WTC11 (cell line): ENCODE measurements at regions not wholly inside any gene's neighbourhood (a gene's known extent, or its start where the extent isn't known, plus 50 kb on each side); places are given as distances from the start of the nearest gene placed in this dataset.

Experiments
- ESRRA ChIP-seq: sonication (generic); formaldehyde crosslinking; IDR thresholded peaks from 2 replicates; pipeline ENCODE4 v1.8.1; 2022; ENCODE audit warnings: mild to moderate bottlenecking, missing genetic modification reagents, borderline replicate concordance
- ZNF263 ChIP-seq: sonication (generic); formaldehyde crosslinking; IDR thresholded peaks from 2 replicates; pipeline ENCODE4 v1.8.1; 2022; ENCODE audit warnings: low read depth, mild to moderate bottlenecking, moderate library complexity, missing genetic modification reagents
- TF ChIP-seq, protein P1 (sequence below): sonication (generic); formaldehyde crosslinking; conservative IDR thresholded peaks from 2 replicates; pipeline ENCODE4 v1.8.1; 2022; ENCODE audit warnings: mild to moderate bottlenecking, missing genetic modification reagents
- TF ChIP-seq, protein P2 (sequence below): fragments of 200-600 bp; IDR thresholded peaks from 2 replicates; pipeline ENCODE4 v1.8.0; 2022; ENCODE audit warnings: antibody characterized with exemption
- TF ChIP-seq, protein P3 (sequence below): fragments of 250-450 bp; sonication (Bioruptor Pico); IDR thresholded peaks from 2 replicates; pipeline ENCODE4 v1.9.0; 2021; ENCODE audit warnings: mild to moderate bottlenecking, borderline replicate concordance

DNA sequence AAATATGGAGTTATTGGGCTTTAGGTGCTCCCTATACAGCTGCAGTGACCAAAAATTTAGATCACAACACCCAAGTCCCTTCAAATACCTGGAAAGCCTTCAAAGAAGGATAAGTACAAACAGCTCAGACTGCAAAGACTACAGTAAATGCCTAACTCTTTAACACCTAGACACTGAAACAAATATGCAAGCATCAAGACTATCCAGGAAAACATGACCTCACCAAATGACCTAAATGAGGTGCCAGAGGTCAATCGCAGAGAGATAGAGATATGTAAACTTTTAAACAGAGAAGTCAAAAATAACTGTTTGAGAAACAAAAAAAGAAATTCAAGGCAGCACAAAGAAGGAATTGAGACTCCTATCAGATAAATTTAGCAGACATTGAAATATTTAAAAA is 753.8 kb upstream of the B3GALT2 start:
- TF ChIP-seq ZNF263 (CRISPR knock-in tag) (no peak), ESRRA (CRISPR knock-in tag) (no peak)
- TF ChIP-seq, protein P1, sequence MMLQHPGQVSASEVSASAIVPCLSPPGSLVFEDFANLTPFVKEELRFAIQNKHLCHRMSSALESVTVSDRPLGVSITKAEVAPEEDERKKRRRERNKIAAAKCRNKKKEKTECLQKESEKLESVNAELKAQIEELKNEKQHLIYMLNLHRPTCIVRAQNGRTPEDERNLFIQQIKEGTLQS (CRISPR knock-in tag), result no peak
- TF ChIP-seq, protein P2, sequence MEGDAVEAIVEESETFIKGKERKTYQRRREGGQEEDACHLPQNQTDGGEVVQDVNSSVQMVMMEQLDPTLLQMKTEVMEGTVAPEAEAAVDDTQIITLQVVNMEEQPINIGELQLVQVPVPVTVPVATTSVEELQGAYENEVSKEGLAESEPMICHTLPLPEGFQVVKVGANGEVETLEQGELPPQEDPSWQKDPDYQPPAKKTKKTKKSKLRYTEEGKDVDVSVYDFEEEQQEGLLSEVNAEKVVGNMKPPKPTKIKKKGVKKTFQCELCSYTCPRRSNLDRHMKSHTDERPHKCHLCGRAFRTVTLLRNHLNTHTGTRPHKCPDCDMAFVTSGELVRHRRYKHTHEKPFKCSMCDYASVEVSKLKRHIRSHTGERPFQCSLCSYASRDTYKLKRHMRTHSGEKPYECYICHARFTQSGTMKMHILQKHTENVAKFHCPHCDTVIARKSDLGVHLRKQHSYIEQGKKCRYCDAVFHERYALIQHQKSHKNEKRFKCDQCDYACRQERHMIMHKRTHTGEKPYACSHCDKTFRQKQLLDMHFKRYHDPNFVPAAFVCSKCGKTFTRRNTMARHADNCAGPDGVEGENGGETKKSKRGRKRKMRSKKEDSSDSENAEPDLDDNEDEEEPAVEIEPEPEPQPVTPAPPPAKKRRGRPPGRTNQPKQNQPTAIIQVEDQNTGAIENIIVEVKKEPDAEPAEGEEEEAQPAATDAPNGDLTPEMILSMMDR, result no peak
- TF ChIP-seq, protein P3, sequence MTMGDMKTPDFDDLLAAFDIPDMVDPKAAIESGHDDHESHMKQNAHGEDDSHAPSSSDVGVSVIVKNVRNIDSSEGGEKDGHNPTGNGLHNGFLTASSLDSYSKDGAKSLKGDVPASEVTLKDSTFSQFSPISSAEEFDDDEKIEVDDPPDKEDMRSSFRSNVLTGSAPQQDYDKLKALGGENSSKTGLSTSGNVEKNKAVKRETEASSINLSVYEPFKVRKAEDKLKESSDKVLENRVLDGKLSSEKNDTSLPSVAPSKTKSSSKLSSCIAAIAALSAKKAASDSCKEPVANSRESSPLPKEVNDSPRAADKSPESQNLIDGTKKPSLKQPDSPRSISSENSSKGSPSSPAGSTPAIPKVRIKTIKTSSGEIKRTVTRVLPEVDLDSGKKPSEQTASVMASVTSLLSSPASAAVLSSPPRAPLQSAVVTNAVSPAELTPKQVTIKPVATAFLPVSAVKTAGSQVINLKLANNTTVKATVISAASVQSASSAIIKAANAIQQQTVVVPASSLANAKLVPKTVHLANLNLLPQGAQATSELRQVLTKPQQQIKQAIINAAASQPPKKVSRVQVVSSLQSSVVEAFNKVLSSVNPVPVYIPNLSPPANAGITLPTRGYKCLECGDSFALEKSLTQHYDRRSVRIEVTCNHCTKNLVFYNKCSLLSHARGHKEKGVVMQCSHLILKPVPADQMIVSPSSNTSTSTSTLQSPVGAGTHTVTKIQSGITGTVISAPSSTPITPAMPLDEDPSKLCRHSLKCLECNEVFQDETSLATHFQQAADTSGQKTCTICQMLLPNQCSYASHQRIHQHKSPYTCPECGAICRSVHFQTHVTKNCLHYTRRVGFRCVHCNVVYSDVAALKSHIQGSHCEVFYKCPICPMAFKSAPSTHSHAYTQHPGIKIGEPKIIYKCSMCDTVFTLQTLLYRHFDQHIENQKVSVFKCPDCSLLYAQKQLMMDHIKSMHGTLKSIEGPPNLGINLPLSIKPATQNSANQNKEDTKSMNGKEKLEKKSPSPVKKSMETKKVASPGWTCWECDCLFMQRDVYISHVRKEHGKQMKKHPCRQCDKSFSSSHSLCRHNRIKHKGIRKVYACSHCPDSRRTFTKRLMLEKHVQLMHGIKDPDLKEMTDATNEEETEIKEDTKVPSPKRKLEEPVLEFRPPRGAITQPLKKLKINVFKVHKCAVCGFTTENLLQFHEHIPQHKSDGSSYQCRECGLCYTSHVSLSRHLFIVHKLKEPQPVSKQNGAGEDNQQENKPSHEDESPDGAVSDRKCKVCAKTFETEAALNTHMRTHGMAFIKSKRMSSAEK (CRISPR knock-in tag), result no peak
